Hippocampal formation (tissue), 2 donors: ENCODE measurements at regions not wholly inside any gene's neighbourhood (a gene's known extent, or its start where the extent isn't known, plus 50 kb on each side); places are given as distances from the start of the nearest gene placed in this dataset.

ENCODE experiments used
- DNase-seq, 2 donors: peaks; one replicate each; lab custom pipeline; 2025; lab: John Stamatoyannopoulos, UW

GRCh38 chr15:38886315-38887163 lies 321.9 kb upstream of the RASGRP1 start:
- DNase-seq: no peak

- no peak for DNase-seq
Measured at GRCh38 chr15:38888701-38889221, 324.1 kb upstream of the RASGRP1 start.

- DNase-seq: no peak
Measured at GRCh38 chr15:38890194-38890593, 325.6 kb upstream of the RASGRP1 start.

- no peak for DNase-seq
Measured at GRCh38 chr15:38893925-38894242, 329.3 kb upstream of the RASGRP1 start.

GRCh38 chr15:38894243-38894948 lies 329.8 kb upstream of the RASGRP1 start:
- no peak for DNase-seq

GRCh38 chr15:38895326-38896255 lies 331.0 kb upstream of the RASGRP1 start:
- no peak for DNase-seq

- no peak for DNase-seq
Measured at GRCh38 chr15:38896647-38897046, 332.0 kb upstream of the RASGRP1 start.

GRCh38 chr15:38897551-38897950 lies 332.9 kb upstream of the RASGRP1 start:
- no peak for DNase-seq

- DNase-seq: no peak
Measured at GRCh38 chr15:38898236-38898635, 333.6 kb upstream of the RASGRP1 start.

- no peak for DNase-seq
Measured at GRCh38 chr15:38899300-38899699, 334.7 kb upstream of the RASGRP1 start.

- DNase-seq: no peak
Measured at GRCh38 chr15:38904298-38904697, 339.7 kb upstream of the RASGRP1 start.

- DNase-seq: no peak
Measured at GRCh38 chr15:38905632-38906031, 341.0 kb upstream of the RASGRP1 start.

GRCh38 chr15:38920966-38921365 lies 356.4 kb upstream of the RASGRP1 start:
- no peak for DNase-seq

- no peak for DNase-seq
Measured at GRCh38 chr15:38921471-38921870, 356.9 kb upstream of the RASGRP1 start.

- DNase-seq: no peak
Measured at GRCh38 chr15:38928431-38928830, 363.8 kb upstream of the RASGRP1 start.

- no peak for DNase-seq
Measured at GRCh38 chr15:38930851-38931572, 366.4 kb upstream of the RASGRP1 start.

GRCh38 chr15:38941399-38941953 lies 376.9 kb upstream of the RASGRP1 start:
- DNase-seq: no peak

GRCh38 chr15:38944536-38944935 lies 379.9 kb upstream of the RASGRP1 start:
- DNase-seq: no peak

GRCh38 chr15:38945551-38946298 lies 381.1 kb upstream of the RASGRP1 start:
- DNase-seq: no peak

- DNase-seq: no peak
Measured at GRCh38 chr15:38954090-38954489, 389.5 kb upstream of the RASGRP1 start.
